Hippocampal formation (tissue), 2 donors: ENCODE measurements at regions not wholly inside any gene's neighbourhood (a gene's known extent, or its start where the extent isn't known, plus 50 kb on each side); places are given as distances from the start of the nearest gene placed in this dataset.

Experiments used
- DNase-seq, 2 donors: peaks; one replicate each; lab custom pipeline; 2025; lab: John Stamatoyannopoulos, UW

GRCh38 chr3:187900993-187901755 lies 155.9 kb upstream of the BCL6 start:
- DNase-seq, result no peak

GRCh38 chr3:187902041-187902471 lies 156.8 kb upstream of the BCL6 start:
- no peak for DNase-seq

GRCh38 chr3:187902936-187903335 lies 157.7 kb upstream of the BCL6 start:
- no peak for DNase-seq

- DNase-seq, result no peak
Observed at GRCh38 chr3:187903697-187904096, 158.4 kb upstream of the BCL6 start.

- no peak for DNase-seq
Observed at GRCh38 chr3:187906416-187906815, 161.1 kb upstream of the BCL6 start.

- no peak for DNase-seq
Observed at GRCh38 chr3:187906920-187907319, 161.7 kb upstream of the BCL6 start.

GRCh38 chr3:187909866-187910265 lies 164.6 kb upstream of the BCL6 start:
- DNase-seq, result no peak

GRCh38 chr3:187912007-187912406 lies 166.7 kb upstream of the BCL6 start:
- no peak for DNase-seq

GRCh38 chr3:187913617-187914033 lies 168.4 kb upstream of the BCL6 start:
- DNase-seq, result no peak

GRCh38 chr3:187914231-187914630 lies 169.0 kb upstream of the BCL6 start:
- DNase-seq, result no peak

GRCh38 chr3:187916072-187916471 lies 170.8 kb upstream of the BCL6 start:
- no peak for DNase-seq

GRCh38 chr3:187918081-187918644 lies 172.9 kb upstream of the BCL6 start:
- DNase-seq, result no peak

GRCh38 chr3:187919048-187919447 lies 173.8 kb upstream of the BCL6 start:
- no peak for DNase-seq

GRCh38 chr3:187919544-187919943 lies 174.3 kb upstream of the BCL6 start:
- DNase-seq, result no peak

GRCh38 chr3:187920030-187920429 lies 174.8 kb upstream of the BCL6 start:
- DNase-seq, result no peak

GRCh38 chr3:187920913-187921312 lies 175.6 kb upstream of the BCL6 start:
- no peak for DNase-seq

- no peak for DNase-seq
Observed at GRCh38 chr3:187921391-187922074, 176.3 kb upstream of the BCL6 start.

- no peak for DNase-seq
Observed at GRCh38 chr3:187922704-187923416, 177.6 kb upstream of the BCL6 start.

GRCh38 chr3:187924651-187925050 lies 179.4 kb upstream of the BCL6 start:
- no peak for DNase-seq

GRCh38 chr3:187925326-187925725 lies 180.1 kb upstream of the BCL6 start:
- DNase-seq, result no peak

GRCh38 chr3:187926620-187927019 lies 181.4 kb upstream of the BCL6 start:
- DNase-seq, result no peak

- DNase-seq, result no peak
Observed at GRCh38 chr3:187927565-187927964, 182.3 kb upstream of the BCL6 start.
